ENCODE measurements at regions not wholly inside any gene's neighbourhood (a gene's known extent, or its start where the extent isn't known, plus 50 kb on each side); places are given as distances from the start of the nearest gene placed in this dataset.

GRCh38 chr2:15801904-15802303 lies 138.4 kb upstream of the MYCN start:
- TF ChIP-seq CTCF (IDR thresholded peaks at IDR 0.05; ENCODE audit: borderline replicate concordance, extremely low read depth, low read length, poor library complexity, severe bottlenecking) = no peak
- no peak for TF ChIP-seq EZH2 (IDR thresholded peaks at IDR 0.05; ENCODE audit: borderline replicate concordance, low read depth, low read length, severe bottlenecking)

Data from DND-41 (cell line).